Fibroblast of skin of abdomen (primary cell): ENCODE measurements at regions not wholly inside any gene's neighbourhood (a gene's known extent, or its start where the extent isn't known, plus 50 kb on each side); places are given as distances from the start of the nearest gene placed in this dataset.
"Not testable (repeated sequence)": the region's sequence is repeated elsewhere in the genome, so short reads cannot be mapped to it uniquely, and the experiment has no call there.

Experiments used
- DNase-seq: peaks from one replicate; pipeline ENCODE4 v3.0.0-alpha.2; 2013

GRCh38 chr1:119254067-119254720, 113.7 kb upstream of the WARS2 start:
- no peak for DNase-seq

- DNase-seq, result not testable (repeated sequence)
Observed at GRCh38 chr1:119256089-119256488, 112.5 kb upstream of the HAO2 start.

GRCh38 chr1:119260506-119260905, 108.1 kb upstream of the HAO2 start:
- DNase-seq, result no peak

- no peak for DNase-seq
Observed at GRCh38 chr1:119266386-119266785, 102.2 kb upstream of the HAO2 start.

- DNase-seq, result no peak
Observed at GRCh38 chr1:119266858-119267257, 101.7 kb upstream of the HAO2 start.

- DNase-seq, result not testable (repeated sequence)
Observed at GRCh38 chr1:119267288-119267687, 101.3 kb upstream of the HAO2 start.

- DNase-seq, result no peak
Observed at GRCh38 chr1:119268879-119269278, 99.7 kb upstream of the HAO2 start.

GRCh38 chr1:119275145-119276134, 93.1 kb upstream of the HAO2 start:
- DNase-seq, result peak; percentile 69

- DNase-seq, result no peak
Observed at GRCh38 chr1:119276558-119276957, 92.0 kb upstream of the HAO2 start.

- DNase-seq, result peak; percentile 94
Observed at GRCh38 chr1:119279456-119280381, 88.9 kb upstream of the HAO2 start.

- DNase-seq, result peak; percentile 95
Observed at GRCh38 chr1:119285482-119285881, 83.1 kb upstream of the HAO2 start.

- DNase-seq, result peak; percentile 41
Observed at GRCh38 chr1:119286587-119287181, 81.9 kb upstream of the HAO2 start.

GRCh38 chr1:119288751-119289150, 79.8 kb upstream of the HAO2 start:
- peak; percentile 23 for DNase-seq

- DNase-seq, result no peak
Observed at GRCh38 chr1:119290297-119290696, 78.3 kb upstream of the HAO2 start.

- DNase-seq, result no peak
Observed at GRCh38 chr1:119291611-119292206, 76.9 kb upstream of the HAO2 start.

GRCh38 chr1:119293797-119294196, 74.8 kb upstream of the HAO2 start:
- no peak for DNase-seq

GRCh38 chr1:119294199-119294598, 74.4 kb upstream of the HAO2 start:
- DNase-seq, result no peak

- no peak for DNase-seq
Observed at GRCh38 chr1:119294722-119295121, 73.9 kb upstream of the HAO2 start.

- peak; percentile 94 for DNase-seq
Observed at GRCh38 chr1:119298687-119299303, 69.8 kb upstream of the HAO2 start.

- DNase-seq, result no peak
Observed at GRCh38 chr1:119302011-119302410, 66.6 kb upstream of the HAO2 start.

- no peak for DNase-seq
Observed at GRCh38 chr1:119308130-119308700, 60.4 kb upstream of the HAO2 start.
